Upper lobe of left lung (tissue), 6 donors: ENCODE measurements at regions not wholly inside any gene's neighbourhood (a gene's known extent, or its start where the extent isn't known, plus 50 kb on each side); places are given as distances from the start of the nearest gene placed in this dataset.
"Not testable (repeated sequence)": the region's sequence is repeated elsewhere in the genome, so short reads cannot be mapped to it uniquely, and the experiment has no call there.

ENCODE experiments used
- ATAC-seq, 2 donors: fragments of 200-7000 bp; cut with Tn5 transposase; one replicate each; pipeline ENCODE4 v1.9.1; 2022; ENCODE audit warnings: mild to moderate bottlenecking in 2 of 2, moderate library complexity in 2 of 2; ENCODE audit not compliant: low FRiP score in 2 of 2
- DNase-seq, 2 donors: peaks; one replicate each; pipeline ENCODE4 v3.0.0-alpha.2; 2019 to 2020
- H3K27ac ChIP-seq, 4 donors: fragments of 200-600 bp; sonication (generic); one replicate each; pipeline ENCODE4 v1.5.1; 2016 to 2019
- H3K27me3 ChIP-seq, 4 donors: fragments of 200-600 bp; sonication (generic); one replicate each; pipeline ENCODE4 v1.5.1; 2017 to 2019
- H3K36me3 ChIP-seq, 4 donors: fragments of 200-600 bp; sonication (generic); one replicate each; pipeline ENCODE4 v1.5.1; 2016 to 2019
- H3K4me1 ChIP-seq, 4 donors: fragments of 200-600 bp; sonication (generic); one replicate each; pipeline ENCODE4 v1.5.1; 2018 to 2019
- H3K4me3 ChIP-seq, 4 donors: fragments of 200-600 bp; sonication (generic); one replicate each; pipeline ENCODE4 v1.5.1; 2017 to 2019; ENCODE audit warnings: mild to moderate bottlenecking in 2 of 4, moderate library complexity in 1 of 4
- H3K9me3 ChIP-seq, 4 donors: fragments of 200-600 bp; sonication (generic); one replicate each; pipeline ENCODE4 v1.5.1; 2018 to 2019
- POLR2AphosphoS5 ChIP-seq, 2 donors: sonication (generic); formaldehyde crosslinking; IDR thresholded peaks; one replicate each; pipeline ENCODE4 v1.5.1; 2017; ENCODE audit warnings: antibody characterized with exemption in 2 of 2
- WGBS, 2 donors: methylation state at CpG; one replicate each; pipeline ENCODE4 v1.1.5; 2017 to 2018; 5-methylcytosine and 5-hydroxymethylcytosine counted together
- TF ChIP-seq, protein P1 (sequence below), 6 experiments: fragments of 450-650 bp in 4 of 6; fragments of 200-600 bp in 2 of 6; sonication (generic) in 2 of 6; IDR thresholded peaks; one replicate each; pipeline ENCODE4 v1.5.1; 2016 to 2019; ENCODE audit warnings: antibody characterized with exemption in 6 of 6
- donor health status: DM: no; HTN: no; CAD: no; lungs with moderate emphysema.
- donor health status: DM: no; HTN: yes; CAD: no; lungs with severe emphysema.

DNA sequence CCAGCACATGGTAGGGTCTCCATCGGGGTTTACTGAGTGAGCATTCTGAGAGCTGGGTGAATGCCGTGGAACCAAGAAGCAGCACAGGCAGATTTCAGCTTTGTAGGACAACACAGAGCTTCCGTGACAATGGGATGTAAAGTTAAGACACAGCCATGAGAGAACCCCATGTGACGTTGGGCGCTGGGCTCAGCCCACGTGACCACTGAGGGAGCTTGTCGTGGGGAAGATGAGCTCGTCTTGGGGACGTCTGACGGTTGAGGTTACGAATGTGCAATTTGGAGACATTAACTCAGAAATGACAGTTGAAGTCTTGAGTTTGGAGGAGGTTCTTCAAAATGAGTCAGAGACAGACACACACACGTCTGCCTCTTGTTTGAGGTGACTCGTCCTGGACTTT lies 51.5 kb upstream of the MUC20 start:
- H3K27ac ChIP-seq, ATAC-seq, H3K4me1 ChIP-seq, H3K4me3 ChIP-seq, H3K9me3 ChIP-seq, H3K27me3 ChIP-seq: not testable (repeated sequence)
- WGBS, 2 donors: 74 to 84% methylated on average over 12 to 13 of the region's 13 CpGs
- peaks cover 7 to 78% (median 45%) of the 10 kb centered on the region in 4 donors for H3K36me3 ChIP-seq
- peak in 1 of 2 donors; percentile 49 for DNase-seq

DNA sequence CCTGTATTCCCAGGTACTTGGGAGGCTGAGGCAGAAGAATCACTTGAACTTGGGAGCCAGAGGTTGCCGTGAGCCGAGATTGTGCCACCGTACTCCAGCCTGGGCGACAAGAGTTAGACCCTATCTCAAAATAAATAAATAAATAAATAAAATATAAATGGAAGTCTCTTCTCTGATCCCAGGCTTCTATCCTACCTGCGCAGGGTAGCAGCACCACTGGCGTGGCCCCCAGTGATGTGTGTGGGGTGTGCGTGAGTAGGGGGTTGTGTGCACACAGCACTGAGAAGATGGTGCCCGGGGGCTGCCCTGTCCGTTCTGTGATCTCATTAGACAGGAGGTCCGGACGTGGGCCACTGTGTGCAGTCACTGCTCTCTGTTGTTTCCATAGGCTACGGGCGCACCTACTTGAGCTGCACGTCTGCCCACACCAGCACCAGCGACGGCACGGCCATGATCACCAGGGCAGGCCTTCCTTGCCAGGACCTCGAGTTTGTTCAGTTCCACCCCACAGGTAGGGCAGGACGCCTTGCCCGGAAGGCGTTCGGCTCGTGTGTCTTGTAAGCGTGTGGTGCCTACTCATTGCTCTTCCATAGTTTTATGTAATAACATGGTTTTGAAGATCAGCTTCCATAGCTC lies 52.5 kb upstream of the MUC20 start:
- peak in 1 of 2 donors; percentile 55 for DNase-seq
- not testable (repeated sequence) for H3K9me3 ChIP-seq, H3K4me1 ChIP-seq, H3K4me3 ChIP-seq, H3K27ac ChIP-seq, H3K27me3 ChIP-seq
- ATAC-seq: peak in 1 of 2 donors; percentile 15
- 86% methylated on average over 21 to 24 of the region's 24 CpGs for WGBS, 2 donors
- peaks cover 7 to 78% (median 39%) of the 10 kb centered on the region in 4 donors for H3K36me3 ChIP-seq

DNA sequence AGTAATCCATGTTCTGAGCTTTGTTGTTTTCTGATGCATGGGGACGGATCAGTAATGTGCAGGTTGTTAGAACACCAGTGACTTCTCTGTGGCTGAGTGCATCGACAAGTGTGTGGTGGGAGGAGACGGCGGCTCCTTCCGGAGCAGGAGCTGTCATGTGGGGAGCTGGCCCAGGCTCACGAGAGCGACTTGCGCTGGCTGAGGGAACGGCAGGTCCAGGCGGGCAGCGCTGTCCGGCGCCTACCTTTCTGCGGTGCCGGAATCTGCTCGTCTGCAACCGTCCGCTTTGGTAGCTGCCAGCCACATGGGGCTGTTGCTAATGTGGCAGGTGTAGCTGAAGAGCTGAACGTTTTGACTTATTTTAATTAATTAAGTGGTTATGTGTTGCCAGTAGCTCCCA lies 55.5 kb upstream of the MUC20 start:
- DNase-seq: peak in 1 of 2 donors; percentile 67
- 93 to 94% methylated on average over 19 of the region's 19 CpGs for WGBS, 2 donors
- not testable (repeated sequence) for ATAC-seq

DNA sequence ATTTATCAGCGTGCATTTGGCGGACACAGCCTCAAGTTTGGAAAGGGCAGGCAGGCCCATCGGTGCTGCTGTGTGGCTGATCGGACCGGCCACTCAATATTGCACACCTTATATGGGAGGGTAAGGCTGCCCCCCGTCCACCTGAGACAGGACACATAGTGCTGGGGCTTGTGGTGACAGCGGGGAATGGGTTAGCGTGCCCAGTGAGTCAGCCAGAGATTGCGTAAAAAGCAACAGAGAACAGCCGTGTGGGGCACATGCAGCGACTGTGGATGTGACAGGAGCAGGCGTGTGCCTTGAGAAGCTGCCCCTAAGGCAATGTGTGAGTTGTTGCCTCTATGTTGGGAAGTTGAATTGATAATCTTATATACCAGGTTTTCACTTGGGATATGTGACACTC lies 56.6 kb upstream of the MUC20 start:
- not testable (repeated sequence) for H3K4me3 ChIP-seq, DNase-seq, H3K27me3 ChIP-seq, H3K4me1 ChIP-seq, H3K9me3 ChIP-seq, H3K27ac ChIP-seq, ATAC-seq
- WGBS, 2 donors: 77 to 94% methylated on average over 11 to 12 of the region's 12 CpGs
- H3K36me3 ChIP-seq: peaks cover 4 to 42% (median 23%) of the 10 kb centered on the region in 4 donors

More for the DNA sequence above, 55.5 kb upstream of the MUC20 start:
- H3K27me3 ChIP-seq, H3K4me3 ChIP-seq, H3K4me1 ChIP-seq, H3K27ac ChIP-seq, H3K9me3 ChIP-seq: not testable (repeated sequence)
- peaks cover 4 to 54% (median 26%) of the 10 kb centered on the region in 4 donors for H3K36me3 ChIP-seq

DNA sequence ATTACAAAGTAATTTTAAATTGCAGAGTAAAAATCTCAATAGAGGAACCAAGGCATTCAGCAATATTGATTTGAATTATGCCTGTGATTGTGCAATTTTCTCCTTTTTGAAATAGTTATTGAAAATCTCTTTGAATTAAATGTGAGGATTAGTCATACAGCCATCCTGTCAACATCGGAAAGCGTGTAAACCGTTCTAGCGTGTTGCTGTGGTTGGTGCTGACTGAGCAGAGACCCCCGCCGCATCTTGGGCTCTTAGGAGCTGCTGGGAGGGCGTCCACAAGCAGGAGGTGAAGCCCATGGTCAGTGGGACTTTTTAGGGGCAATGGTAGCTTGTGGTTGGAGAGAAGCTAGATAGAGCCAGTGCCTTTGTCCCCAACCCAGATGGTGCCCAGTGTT lies 61.6 kb upstream of the MUC20 start:
- H3K4me1 ChIP-seq, ATAC-seq, H3K27ac ChIP-seq, H3K9me3 ChIP-seq, H3K27me3 ChIP-seq, DNase-seq: not testable (repeated sequence)
- Histone ChIP-seq H3K4me3 (peak overlapping the region in 2 of 4 donors; percentile 8 to 59), H3K36me3 (peaks cover 3 to 12% (median 4%) of the 10 kb centered on the region in 4 donors)
- WGBS, 2 donors: 69 to 87% methylated on average over 2 to 6 of the region's 7 CpGs

DNA sequence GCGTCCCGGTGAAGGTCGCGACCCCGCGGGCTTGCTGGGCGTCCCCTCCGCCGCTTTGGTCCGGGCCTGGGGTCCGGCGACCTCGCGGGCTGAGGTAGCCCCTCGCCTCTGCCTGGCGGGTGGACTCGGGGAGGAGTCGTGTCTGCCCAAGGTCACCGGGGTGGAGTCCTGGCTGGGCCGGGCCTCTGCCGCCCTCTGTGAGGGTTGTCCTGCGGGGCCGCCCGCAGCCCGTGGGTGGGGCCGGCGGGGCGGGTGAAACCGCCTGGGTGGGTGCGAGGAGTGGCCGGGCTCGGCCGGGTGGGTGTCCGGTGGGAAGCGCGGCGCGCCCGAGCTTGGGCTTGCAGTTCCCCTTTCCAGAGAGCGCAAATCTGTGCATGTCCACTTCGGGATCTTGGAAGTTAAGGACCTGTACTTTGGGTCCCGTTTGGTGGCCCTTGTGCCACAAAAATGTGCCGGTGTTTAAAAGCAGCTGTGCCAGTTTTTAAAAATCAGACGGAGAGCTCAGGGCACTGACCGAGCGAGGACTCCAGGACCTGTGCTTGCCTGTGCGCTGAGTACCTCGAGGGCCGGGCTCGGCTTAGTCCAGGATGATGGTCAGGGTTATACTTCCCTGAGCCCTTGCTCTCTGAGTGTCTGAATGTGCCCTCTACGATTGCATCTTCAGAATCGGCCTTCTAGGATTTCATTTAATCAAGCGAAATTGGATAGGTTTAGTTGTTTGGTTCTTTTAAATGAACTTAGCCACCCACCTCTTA lies 62.2 kb upstream of the MUC20 start:
- peak in 1 of 2 donors; percentile 90 for DNase-seq
- H3K4me1 ChIP-seq, H3K27me3 ChIP-seq, H3K36me3 ChIP-seq, H3K9me3 ChIP-seq: not testable (repeated sequence)
- 13 to 22% methylated on average over 3 to 6 of the region's 53 CpGs for WGBS, 2 donors
- peak overlapping the region; percentile 12 to 59 (median 58) for H3K4me3 ChIP-seq
- peak; percentile 72 to 94 for ATAC-seq
- peak overlapping the region; percentile 78 to 92 (median 84) for H3K27ac ChIP-seq

DNA sequence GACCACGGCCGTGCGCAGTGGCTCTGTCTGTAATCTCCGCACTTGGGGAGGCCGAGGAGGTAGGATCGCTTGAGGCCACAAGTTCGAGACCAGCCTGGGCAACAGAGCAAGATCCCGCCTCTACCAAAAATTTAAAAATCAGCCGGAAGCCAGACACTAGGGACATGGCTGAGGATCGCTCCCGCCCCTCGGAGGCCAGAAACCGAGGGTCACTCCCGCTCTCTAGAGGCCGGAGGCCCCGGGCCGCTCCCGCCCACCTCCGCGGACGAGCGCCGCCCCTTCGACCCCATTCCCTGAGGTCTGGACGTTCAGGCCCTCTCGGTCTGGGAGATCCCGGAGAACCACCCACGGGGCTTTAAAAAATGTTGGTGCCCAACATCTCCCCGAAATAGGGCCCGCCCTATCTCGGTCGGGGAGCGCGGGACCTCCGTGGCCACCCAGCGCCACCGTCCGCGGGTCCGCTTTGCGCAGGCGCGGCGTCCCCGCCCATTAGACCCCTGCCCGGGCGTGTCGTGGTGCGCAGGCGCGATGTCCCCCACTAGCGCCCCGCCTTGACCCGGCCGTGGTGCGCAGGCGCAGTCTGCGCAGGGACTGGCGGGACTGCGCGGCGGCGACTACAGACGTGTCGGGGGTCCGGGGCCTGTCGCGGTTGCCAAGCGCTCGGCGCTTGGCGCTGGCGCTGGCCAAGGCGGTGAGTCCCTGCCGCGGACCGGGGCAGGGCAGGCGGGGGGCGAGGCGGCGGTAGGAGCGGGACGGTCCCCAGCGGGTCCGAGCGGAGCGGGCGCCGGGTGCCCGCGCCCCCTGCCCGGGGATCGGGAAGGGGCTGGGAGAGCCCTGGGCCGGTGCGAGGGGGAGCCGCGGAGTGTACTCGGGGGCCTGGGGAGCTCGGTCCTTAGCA lies 63.1 kb upstream of the MUC20 start:
- peak in 1 of 2 donors; percentile 33 for TF ChIP-seq POLR2AphosphoS5 (IDR thresholded peaks at IDR 0.05)
- TF ChIP-seq, protein P1, sequence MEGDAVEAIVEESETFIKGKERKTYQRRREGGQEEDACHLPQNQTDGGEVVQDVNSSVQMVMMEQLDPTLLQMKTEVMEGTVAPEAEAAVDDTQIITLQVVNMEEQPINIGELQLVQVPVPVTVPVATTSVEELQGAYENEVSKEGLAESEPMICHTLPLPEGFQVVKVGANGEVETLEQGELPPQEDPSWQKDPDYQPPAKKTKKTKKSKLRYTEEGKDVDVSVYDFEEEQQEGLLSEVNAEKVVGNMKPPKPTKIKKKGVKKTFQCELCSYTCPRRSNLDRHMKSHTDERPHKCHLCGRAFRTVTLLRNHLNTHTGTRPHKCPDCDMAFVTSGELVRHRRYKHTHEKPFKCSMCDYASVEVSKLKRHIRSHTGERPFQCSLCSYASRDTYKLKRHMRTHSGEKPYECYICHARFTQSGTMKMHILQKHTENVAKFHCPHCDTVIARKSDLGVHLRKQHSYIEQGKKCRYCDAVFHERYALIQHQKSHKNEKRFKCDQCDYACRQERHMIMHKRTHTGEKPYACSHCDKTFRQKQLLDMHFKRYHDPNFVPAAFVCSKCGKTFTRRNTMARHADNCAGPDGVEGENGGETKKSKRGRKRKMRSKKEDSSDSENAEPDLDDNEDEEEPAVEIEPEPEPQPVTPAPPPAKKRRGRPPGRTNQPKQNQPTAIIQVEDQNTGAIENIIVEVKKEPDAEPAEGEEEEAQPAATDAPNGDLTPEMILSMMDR (IDR thresholded peaks at IDR 0.05): peak in 1 of 6 experiments; percentile 39
- DNase-seq (peak; percentile 89 to 98), ATAC-seq (peak in 1 of 2 donors; percentile 97)
- WGBS, 2 donors: 11 to 29% methylated on average over 16 to 34 of the region's 99 CpGs
- Histone ChIP-seq H3K27ac (peak overlapping the region; percentile 78 to 92 (median 84)), H3K4me3 (peak overlapping the region; percentile 23 to 59 (median 58))
- not testable (repeated sequence) for H3K9me3 ChIP-seq, H3K4me1 ChIP-seq, H3K36me3 ChIP-seq, H3K27me3 ChIP-seq

DNA sequence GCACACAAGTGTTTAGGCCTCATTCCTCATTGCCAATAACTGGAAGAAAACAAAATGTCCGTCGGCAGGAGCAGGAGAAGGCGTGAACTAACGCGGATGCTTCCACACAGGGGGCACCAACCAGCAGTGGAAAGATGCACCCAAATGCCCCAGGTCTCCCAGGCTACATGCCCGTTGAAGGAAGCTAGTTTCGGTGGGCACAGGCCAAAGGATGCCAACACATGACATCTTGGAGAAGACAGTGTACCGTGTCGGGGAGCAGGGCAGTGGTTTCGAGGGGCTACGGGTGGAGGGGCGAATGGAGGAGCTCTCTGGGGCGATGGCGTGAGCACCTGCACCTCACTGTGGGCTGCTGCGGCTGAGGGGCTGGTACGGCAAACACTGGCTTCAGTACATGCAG lies 64.7 kb upstream of the MUC20 start:
- 87 to 92% methylated on average over 16 of the region's 16 CpGs for WGBS, 2 donors
- H3K36me3 ChIP-seq, H3K27ac ChIP-seq, H3K4me3 ChIP-seq, H3K27me3 ChIP-seq, ATAC-seq, H3K4me1 ChIP-seq, DNase-seq, H3K9me3 ChIP-seq: not testable (repeated sequence)

DNA sequence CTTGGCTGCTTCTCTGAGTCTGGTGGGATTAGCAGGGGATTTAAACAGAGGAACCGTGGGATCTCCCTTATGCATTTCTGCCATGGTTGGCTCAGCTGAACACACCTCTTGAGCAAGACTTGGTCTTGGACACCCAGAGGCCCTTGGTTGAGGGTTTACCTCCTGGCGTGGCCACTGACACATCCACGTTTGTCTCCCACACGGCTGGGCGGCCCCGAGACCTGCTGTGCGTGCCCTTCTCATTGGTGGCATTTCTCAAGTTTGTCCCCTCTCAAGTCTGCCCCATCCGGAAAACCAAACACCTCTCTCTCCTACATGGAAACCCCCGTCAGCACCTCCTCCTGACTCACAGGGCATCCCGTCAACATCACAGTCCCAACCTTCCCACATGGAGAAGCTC lies 66.0 kb upstream of the MUC20 start:
- not testable (repeated sequence) for DNase-seq, H3K27me3 ChIP-seq, H3K36me3 ChIP-seq, ATAC-seq, H3K4me3 ChIP-seq, H3K27ac ChIP-seq, H3K4me1 ChIP-seq, H3K9me3 ChIP-seq
- WGBS, 2 donors: 67% methylated on average over 1 of the region's 10 CpGs; no CpG with 5 or more reads in 1 of the 2 donors

DNA sequence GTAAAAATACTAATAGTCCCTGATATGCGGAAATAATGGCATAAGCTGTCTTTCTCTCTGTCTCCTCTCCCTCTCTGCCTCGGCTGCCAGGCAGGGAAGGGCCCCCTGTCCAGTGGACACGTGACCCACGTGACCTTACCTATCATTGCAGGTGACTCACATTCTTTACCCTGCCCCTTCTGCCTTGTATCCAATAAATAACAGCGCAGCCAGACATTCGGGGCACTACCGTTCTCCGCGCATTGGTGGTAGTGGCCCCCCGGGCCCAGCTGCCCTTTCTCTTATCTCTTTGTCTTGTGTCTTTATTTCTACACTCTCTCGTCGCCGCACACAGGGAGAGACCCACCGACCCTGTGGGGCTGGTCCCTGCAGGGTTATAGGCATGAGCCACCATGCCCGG lies 66.6 kb upstream of the MUC20 start:
- WGBS, 2 donors: 81% methylated on average over 14 of the region's 15 CpGs; no CpG with 5 or more reads in 1 of the 2 donors
- ATAC-seq, H3K4me1 ChIP-seq, H3K9me3 ChIP-seq, H3K27ac ChIP-seq, H3K27me3 ChIP-seq, H3K36me3 ChIP-seq, H3K4me3 ChIP-seq, DNase-seq: not testable (repeated sequence)
